CD4-positive, alpha-beta T cell (primary cell): ENCODE measurements at regions not wholly inside any gene's neighbourhood (a gene's known extent, or its start where the extent isn't known, plus 50 kb on each side); places are given as distances from the start of the nearest gene placed in this dataset.
"Not testable (repeated sequence)": the region's sequence is repeated elsewhere in the genome, so short reads cannot be mapped to it uniquely, and the experiment has no call there.

Experiments
- ATAC-seq: fragments of 200-7000 bp; cut with Tn5 transposase; one replicate; pipeline ENCODE4 v1.10.0; 2022; ENCODE audit warnings: mild to moderate bottlenecking; ENCODE audit not compliant: poor library complexity
- CTCF ChIA-PET: fragments of 350-600 bp; sonication (Branson Sonifier 250); formaldehyde crosslinking; loops from one replicate; lab custom pipeline; 2021; ENCODE audit warnings: antibody characterized with exemption, inconsistent platforms; lab: Charles Lee
- POLR2A ChIA-PET: fragments of 350-600 bp; sonication (Branson Sonifier 250); formaldehyde crosslinking; loops from one replicate; lab custom pipeline; 2021; ENCODE audit warnings: antibody characterized with exemption, inconsistent platforms; lab: Charles Lee
- DNase-seq, 14 experiments: peaks; one replicate each; pipeline ENCODE4 v3.0.0-alpha.2; 2013 to 2020; ENCODE audit warnings: mixed read lengths in 2 of 14
- H3K27ac ChIP-seq, 2 donors: one replicate each; pipeline versions ENCODE4 v1.5.1 to v1.7.0; 2013; ENCODE audit warnings: low read length in 2 of 2, low read depth in 1 of 2, mild to moderate bottlenecking in 1 of 2
- H3K27me3 ChIP-seq, 2 experiments: 1 replicate in 1 of 2; 2 replicates in 1 of 2; pipeline versions ENCODE4 v1.6.1 to v1.7.0; 2013; ENCODE audit warnings: low read length in 2 of 2, control low read depth in 1 of 2, mild to moderate bottlenecking in 1 of 2, moderate library complexity in 1 of 2; ENCODE audit not compliant: insufficient read depth in 2 of 2, control insufficient read depth in 1 of 2
- H3K36me3 ChIP-seq: one replicate; pipeline ENCODE4 v1.6.1; 2013; ENCODE audit warnings: low read length, control low read depth; ENCODE audit not compliant: insufficient read depth
- H3K4me1 ChIP-seq: one replicate; pipeline ENCODE4 v1.6.1; 2013; ENCODE audit warnings: low read length, control low read depth; ENCODE audit not compliant: insufficient read depth
- H3K4me3 ChIP-seq: one replicate; pipeline ENCODE4 v1.5.1; 2013; ENCODE audit warnings: mild to moderate bottlenecking, low read length, moderate library complexity
- H3K9me3 ChIP-seq, 2 experiments: 1 replicate in 1 of 2; 2 replicates in 1 of 2; pipeline versions ENCODE4 v1.6.1 to v1.7.0; 2013; ENCODE audit warnings: low read length in 2 of 2, mild to moderate bottlenecking in 2 of 2, control low read depth in 1 of 2, moderate library complexity in 1 of 2; ENCODE audit not compliant: control insufficient read depth in 1 of 2, insufficient read depth in 1 of 2
- H3K27ac Mint-ChIP-seq: one replicate; pipeline ENCODE4 v1.8.0; 2020; ENCODE audit warnings: mixed read lengths
- H3K27me3 Mint-ChIP-seq: one replicate; pipeline ENCODE4 v1.8.0; 2021; ENCODE audit warnings: mixed read lengths
- H3K36me3 Mint-ChIP-seq: one replicate; pipeline ENCODE4 v1.8.0; 2021; ENCODE audit warnings: low read depth, mixed read lengths
- H3K4me1 Mint-ChIP-seq: one replicate; pipeline ENCODE4 v1.8.0; 2021; ENCODE audit warnings: low read depth, mixed read lengths
- H3K4me3 Mint-ChIP-seq: one replicate; pipeline ENCODE4 v1.8.0; 2020; ENCODE audit warnings: mild to moderate bottlenecking, mixed read lengths
- H3K9me3 Mint-ChIP-seq: one replicate; pipeline ENCODE4 v1.8.0; 2020; ENCODE audit warnings: mixed read lengths
- intact Hi-C, 2 experiments: fragments of 100-400 bp; cut with DNase I in 1 of 2; cut with micrococcal nuclease in 1 of 2; formaldehyde crosslinking; loops; one replicate each; pipeline versions ENCODE4 v1.15.1 to v1.9.0; 2023 to 2025; cut with DNase I, micrococcal nuclease
- TF ChIP-seq, protein P1 (sequence below): fragments of 200-600 bp; IDR thresholded peaks from one replicate; pipeline ENCODE4 v1.8.0; 2022; ENCODE audit warnings: antibody characterized with exemption, mild to moderate bottlenecking

DNA sequence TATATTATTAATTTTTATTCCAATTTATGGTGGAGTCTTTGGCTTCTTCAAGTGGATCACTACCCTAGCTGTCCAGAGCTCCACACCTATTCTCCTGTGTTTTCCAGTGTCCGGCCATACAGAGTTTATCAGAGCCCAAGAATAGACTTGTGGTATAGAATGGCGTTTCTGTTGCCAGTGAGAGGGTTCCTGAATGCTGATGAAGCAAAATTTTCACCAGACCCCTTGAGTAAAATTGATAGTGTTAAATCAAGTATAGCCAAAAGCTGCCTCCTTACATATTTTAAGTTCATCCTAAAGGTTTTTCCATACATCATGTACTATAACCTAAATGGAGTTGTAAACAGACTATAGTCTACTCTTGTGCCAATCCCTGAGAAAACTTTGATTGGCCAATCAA, 171.5 kb upstream of the CHL1 start:
- Mint-ChIP-seq H3K27me3 (peaks cover 39% of the 10 kb centered on the region), H3K27ac (no peak overlapping the region), H3K4me1 (no peaks in the 10 kb centered on the region), H3K9me3 (no peaks in the 10 kb centered on the region), H3K4me3 (no peak overlapping the region), H3K36me3 (no peaks in the 10 kb centered on the region)
- intact Hi-C loops: no loop called here
- Histone ChIP-seq H3K4me1 (no peaks in the 10 kb centered on the region), H3K27me3 (peaks cover 0 to 2% of the 10 kb centered on the region in 2 experiments), H3K36me3 (no peaks in the 10 kb centered on the region), H3K9me3 (no peaks in the 10 kb centered on the region), H3K27ac (no peak overlapping the region), H3K4me3 (no peak overlapping the region)
- CTCF ChIA-PET: no interaction called here
- POLR2A ChIA-PET: no interaction called here
- ATAC-seq: no peak
- TF ChIP-seq, protein P1, sequence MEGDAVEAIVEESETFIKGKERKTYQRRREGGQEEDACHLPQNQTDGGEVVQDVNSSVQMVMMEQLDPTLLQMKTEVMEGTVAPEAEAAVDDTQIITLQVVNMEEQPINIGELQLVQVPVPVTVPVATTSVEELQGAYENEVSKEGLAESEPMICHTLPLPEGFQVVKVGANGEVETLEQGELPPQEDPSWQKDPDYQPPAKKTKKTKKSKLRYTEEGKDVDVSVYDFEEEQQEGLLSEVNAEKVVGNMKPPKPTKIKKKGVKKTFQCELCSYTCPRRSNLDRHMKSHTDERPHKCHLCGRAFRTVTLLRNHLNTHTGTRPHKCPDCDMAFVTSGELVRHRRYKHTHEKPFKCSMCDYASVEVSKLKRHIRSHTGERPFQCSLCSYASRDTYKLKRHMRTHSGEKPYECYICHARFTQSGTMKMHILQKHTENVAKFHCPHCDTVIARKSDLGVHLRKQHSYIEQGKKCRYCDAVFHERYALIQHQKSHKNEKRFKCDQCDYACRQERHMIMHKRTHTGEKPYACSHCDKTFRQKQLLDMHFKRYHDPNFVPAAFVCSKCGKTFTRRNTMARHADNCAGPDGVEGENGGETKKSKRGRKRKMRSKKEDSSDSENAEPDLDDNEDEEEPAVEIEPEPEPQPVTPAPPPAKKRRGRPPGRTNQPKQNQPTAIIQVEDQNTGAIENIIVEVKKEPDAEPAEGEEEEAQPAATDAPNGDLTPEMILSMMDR: no peak
- DNase-seq: no peak

DNA sequence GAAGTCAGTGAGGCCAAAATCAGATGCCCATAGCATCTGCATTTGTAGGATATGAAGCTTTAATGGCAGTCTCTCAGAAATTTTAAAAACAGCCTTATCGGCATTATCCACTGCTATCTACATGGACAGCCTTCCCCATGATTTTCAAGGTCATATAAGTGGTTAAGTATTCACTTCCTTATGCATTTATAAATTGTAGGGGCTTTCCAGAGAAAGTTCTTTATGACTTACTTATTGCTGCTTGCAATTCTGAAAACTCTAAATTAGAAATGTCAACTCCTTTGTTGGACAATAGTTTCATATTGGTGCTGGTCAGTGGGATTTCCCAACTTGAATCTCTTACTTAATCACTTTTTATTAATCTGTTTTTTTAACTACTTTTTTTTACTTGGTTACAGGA, 160.6 kb upstream of the CHL1 start:
- H3K4me3 Mint-ChIP-seq, H3K27me3 ChIP-seq, DNase-seq, H3K36me3 ChIP-seq, H3K4me1 Mint-ChIP-seq, H3K9me3 ChIP-seq, ATAC-seq, H3K4me1 ChIP-seq, H3K9me3 Mint-ChIP-seq, H3K27ac ChIP-seq, H3K36me3 Mint-ChIP-seq, H3K27ac Mint-ChIP-seq, POLR2A ChIA-PET, H3K27me3 Mint-ChIP-seq, CTCF ChIA-PET, H3K4me3 ChIP-seq, intact Hi-C loops: not testable (repeated sequence)

DNA sequence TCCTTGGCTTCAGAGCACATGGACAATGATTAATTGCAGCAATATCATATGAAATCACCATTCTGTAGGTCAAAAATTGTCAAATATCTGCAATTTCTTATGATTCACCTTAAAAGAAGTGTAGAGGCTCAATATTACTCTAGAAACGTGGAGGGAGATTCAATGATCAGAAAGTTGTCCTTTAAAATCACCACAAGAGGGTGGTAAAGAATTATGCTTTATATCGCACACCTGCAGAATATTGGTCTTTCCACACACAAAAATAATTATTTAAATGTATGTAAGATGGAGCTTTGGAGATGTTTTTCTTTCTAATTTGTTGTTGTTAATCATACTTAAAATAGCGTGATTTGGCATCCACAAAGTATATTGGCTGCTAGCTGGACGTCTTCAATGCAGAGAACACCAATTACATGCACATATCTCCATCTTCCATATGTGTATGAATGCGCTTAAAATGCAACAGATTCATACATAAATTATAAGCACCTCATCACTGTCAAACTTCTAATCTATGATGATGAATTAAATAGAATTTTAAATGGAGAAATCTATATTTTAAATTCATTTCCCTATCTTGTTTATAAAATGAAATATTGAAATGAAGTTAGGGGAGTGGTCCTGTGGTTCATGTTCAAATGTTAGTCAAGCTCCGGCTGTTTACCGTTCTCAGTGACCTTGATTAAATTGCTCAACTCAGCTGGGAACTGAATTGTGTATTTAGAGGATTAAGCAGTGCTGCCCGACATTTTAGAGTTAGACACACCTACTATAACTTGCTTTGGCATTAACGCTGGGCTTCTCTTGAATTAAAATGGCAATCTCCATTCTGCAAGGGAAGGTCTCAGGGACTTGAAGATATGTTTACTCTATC, 153.5 kb upstream of the CHL1 start:
- H3K4me3 ChIP-seq, H3K4me3 Mint-ChIP-seq, H3K36me3 ChIP-seq, CTCF ChIA-PET, H3K27ac ChIP-seq, POLR2A ChIA-PET, H3K27me3 ChIP-seq, H3K36me3 Mint-ChIP-seq, ATAC-seq, H3K9me3 ChIP-seq, H3K9me3 Mint-ChIP-seq, H3K4me1 ChIP-seq, DNase-seq, H3K27ac Mint-ChIP-seq, H3K4me1 Mint-ChIP-seq, intact Hi-C loops: not testable (repeated sequence)
- H3K27me3 Mint-ChIP-seq: peaks cover 19% of the 10 kb centered on the region

DNA sequence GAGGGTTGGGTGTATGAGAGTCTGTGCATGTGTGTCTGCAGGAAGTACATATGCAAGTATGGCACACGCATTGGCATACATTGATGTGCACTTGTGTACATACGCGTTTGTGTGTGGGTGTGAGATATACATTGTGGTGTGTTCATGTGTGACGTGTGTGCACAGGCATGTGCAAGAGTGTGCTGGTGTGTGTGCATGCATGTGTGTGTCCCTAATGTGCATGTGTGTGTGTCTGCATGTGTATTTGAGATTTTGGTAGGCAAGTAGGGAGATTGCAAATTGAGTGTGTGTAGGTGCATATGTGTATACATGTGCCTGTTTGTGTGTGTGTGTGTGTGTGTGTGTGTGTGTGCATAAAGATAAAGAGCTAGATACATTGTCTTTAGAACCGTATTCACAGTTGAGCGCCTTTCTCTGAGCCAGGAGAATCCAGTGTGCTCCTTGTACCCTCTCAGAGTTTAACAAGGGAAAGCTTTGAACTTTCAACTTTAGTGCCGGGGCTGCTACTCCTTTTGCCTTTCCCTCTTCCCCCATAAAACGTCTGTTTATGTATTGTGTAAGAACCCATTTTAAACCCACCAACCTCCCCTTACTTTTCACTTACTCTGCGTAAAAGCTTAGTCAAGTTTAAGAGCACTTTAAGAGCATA, 152.4 kb upstream of the CHL1 start:
- DNase-seq (no peak), ATAC-seq (no peak)
- H3K27ac Mint-ChIP-seq: no peak overlapping the region
- Histone ChIP-seq H3K9me3 (no peaks in the 10 kb centered on the region), H3K4me3 (no peak overlapping the region), H3K4me1 (no peaks in the 10 kb centered on the region), H3K36me3 (no peaks in the 10 kb centered on the region), H3K27ac (no peak overlapping the region), H3K27me3 (no peaks in the 10 kb centered on the region)
- TF ChIP-seq, protein P1: no peak
- H3K4me1 Mint-ChIP-seq: no peaks in the 10 kb centered on the region
- POLR2A ChIA-PET: no interaction called here
- H3K27me3 Mint-ChIP-seq: peaks cover 18% of the 10 kb centered on the region
- CTCF ChIA-PET: no interaction called here
- H3K36me3 Mint-ChIP-seq: no peaks in the 10 kb centered on the region
- peaks cover 2% of the 10 kb centered on the region for H3K9me3 Mint-ChIP-seq
- no peak overlapping the region for H3K4me3 Mint-ChIP-seq
- intact Hi-C loops: no loop called here

DNA sequence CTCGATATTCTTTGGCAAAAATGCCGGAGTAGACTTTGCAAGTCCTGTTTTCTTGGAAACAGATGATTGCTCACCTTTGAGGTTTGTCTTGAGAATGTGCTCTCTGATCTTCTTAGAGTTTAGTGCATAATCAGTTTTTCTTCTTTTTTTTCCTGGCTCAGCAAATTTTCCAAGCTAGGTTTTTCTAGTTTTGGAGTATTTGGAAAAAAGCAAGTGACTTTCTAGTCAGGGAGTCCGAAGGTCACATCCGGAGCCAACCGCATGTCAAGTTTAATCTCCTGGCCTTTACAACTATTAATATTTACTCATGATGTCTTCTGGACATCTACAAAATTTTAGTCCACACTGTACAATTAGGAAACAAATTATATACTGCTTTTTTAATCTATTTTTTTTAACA, 151.6 kb upstream of the CHL1 start:
- CTCF ChIA-PET, H3K4me1 ChIP-seq, H3K9me3 Mint-ChIP-seq, H3K4me1 Mint-ChIP-seq, H3K4me3 Mint-ChIP-seq, H3K9me3 ChIP-seq, H3K27ac ChIP-seq, H3K27me3 ChIP-seq, H3K27ac Mint-ChIP-seq, H3K36me3 ChIP-seq, DNase-seq, POLR2A ChIA-PET, H3K36me3 Mint-ChIP-seq, intact Hi-C loops, ATAC-seq, H3K4me3 ChIP-seq: not testable (repeated sequence)
- peaks cover 18% of the 10 kb centered on the region for H3K27me3 Mint-ChIP-seq
